Type B pancreatic cell (in vitro differentiated cells): ENCODE measurements at regions not wholly inside any gene's neighbourhood (a gene's known extent, or its start where the extent isn't known, plus 50 kb on each side); places are given as distances from the start of the nearest gene placed in this dataset.

ENCODE experiments used
- DNase-seq: peaks from one replicate; pipeline ENCODE4 v3.0.0; 2021; ENCODE audit warnings: mixed read lengths; ENCODE audit not compliant: unreplicated experiment; ENCODE audit errors: extremely low spot score
- H3K27ac Mint-ChIP-seq: 2 replicates; pipeline ENCODE4 v1.8.0; 2021; ENCODE audit warnings: mild to moderate bottlenecking, mixed read lengths
- H3K27me3 Mint-ChIP-seq: 2 replicates; pipeline ENCODE4 v1.8.0; 2021; ENCODE audit warnings: mixed read lengths
- H3K36me3 Mint-ChIP-seq: 2 replicates; pipeline ENCODE4 v1.8.0; 2021; ENCODE audit warnings: mixed read lengths
- H3K4me1 Mint-ChIP-seq: one replicate; pipeline ENCODE4 v1.8.0; 2021; ENCODE audit warnings: mixed read lengths; ENCODE audit not compliant: unreplicated experiment
- H3K4me3 Mint-ChIP-seq: 2 replicates; pipeline ENCODE4 v1.8.0; 2021; ENCODE audit warnings: mild to moderate bottlenecking, mixed read lengths
- H3K9me3 Mint-ChIP-seq: 2 replicates; pipeline ENCODE4 v1.8.0; 2021; ENCODE audit warnings: mixed read lengths
- CTCF ChIP-seq: fragments of 200-600 bp; sonication (generic); conservative IDR thresholded peaks from 2 replicates; pipeline ENCODE4 v1.5.0; 2021; ENCODE audit warnings: antibody characterized with exemption, mild to moderate bottlenecking

GRCh38 chr9:94173632-94174031 lies 85.5 kb upstream of the ZNF169 start:
- no peak overlapping the region for H3K4me3 Mint-ChIP-seq
- peak overlapping the region; percentile 74 for H3K27ac Mint-ChIP-seq
- H3K9me3 Mint-ChIP-seq: no peaks in the 10 kb centered on the region
- H3K36me3 Mint-ChIP-seq: peaks cover 40% of the 10 kb centered on the region
- no peak for DNase-seq
- H3K4me1 Mint-ChIP-seq: peaks cover 38% of the 10 kb centered on the region
- TF ChIP-seq CTCF: no peak
- H3K27me3 Mint-ChIP-seq: no peaks in the 10 kb centered on the region

DNA sequence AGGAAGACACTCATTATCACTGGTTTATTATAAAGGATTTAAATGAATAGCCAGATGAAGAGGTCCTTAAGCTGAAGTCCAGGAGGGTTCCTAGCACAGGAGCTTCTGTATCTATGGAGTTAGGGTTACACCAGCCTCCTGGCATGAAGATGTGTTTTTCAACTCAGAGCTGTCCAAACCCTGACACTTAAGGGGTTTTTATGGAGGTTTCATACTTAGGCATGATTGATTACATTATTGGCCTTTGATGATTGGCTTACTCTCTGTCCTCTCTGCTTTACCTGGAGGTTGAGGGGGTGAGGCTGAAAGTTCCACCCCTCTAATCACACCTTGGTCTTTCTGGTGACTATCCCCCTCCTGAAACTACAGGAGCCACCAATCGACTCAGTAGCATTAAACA lies 84.9 kb upstream of the ZNF169 start:
- no peaks in the 10 kb centered on the region for H3K9me3 Mint-ChIP-seq
- no peak overlapping the region for H3K27ac Mint-ChIP-seq
- no peak overlapping the region for H3K4me3 Mint-ChIP-seq
- DNase-seq: no peak
- peaks cover 43% of the 10 kb centered on the region for H3K36me3 Mint-ChIP-seq
- H3K27me3 Mint-ChIP-seq: no peaks in the 10 kb centered on the region
- no peak for TF ChIP-seq CTCF
- peaks cover 36% of the 10 kb centered on the region for H3K4me1 Mint-ChIP-seq

GRCh38 chr9:94175669-94176068 lies 83.4 kb upstream of the ZNF169 start:
- no peaks in the 10 kb centered on the region for H3K27me3 Mint-ChIP-seq
- no peak overlapping the region for H3K4me3 Mint-ChIP-seq
- no peak for DNase-seq
- peaks cover 45% of the 10 kb centered on the region for H3K36me3 Mint-ChIP-seq
- peaks cover 27% of the 10 kb centered on the region for H3K4me1 Mint-ChIP-seq
- H3K9me3 Mint-ChIP-seq: no peaks in the 10 kb centered on the region
- no peak for TF ChIP-seq CTCF
- peak overlapping the region; percentile 61 for H3K27ac Mint-ChIP-seq

DNA sequence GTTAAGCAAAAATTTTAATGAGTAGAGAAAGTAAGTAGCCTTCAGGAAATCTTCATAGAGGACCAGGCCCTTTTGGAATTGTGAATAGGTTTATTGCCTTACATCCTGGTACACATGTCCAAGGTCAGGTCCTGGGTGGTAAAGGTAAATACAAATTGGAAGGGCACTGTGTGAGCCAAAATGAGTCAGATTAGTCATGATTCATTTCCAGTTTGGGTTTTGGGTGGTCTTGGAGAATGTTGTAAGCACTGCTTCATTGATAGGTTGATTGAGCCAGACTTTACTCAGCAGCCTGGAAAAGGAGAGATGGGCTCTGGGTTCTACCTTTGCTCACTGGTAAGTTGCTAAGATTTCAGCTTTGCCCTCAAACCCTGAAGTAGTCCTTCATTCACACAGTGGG lies 82.5 kb upstream of the ZNF169 start:
- no peak overlapping the region for H3K4me3 Mint-ChIP-seq
- no peaks in the 10 kb centered on the region for H3K9me3 Mint-ChIP-seq
- H3K27me3 Mint-ChIP-seq: no peaks in the 10 kb centered on the region
- TF ChIP-seq CTCF: no peak
- H3K36me3 Mint-ChIP-seq: peaks cover 45% of the 10 kb centered on the region
- H3K27ac Mint-ChIP-seq: peak overlapping the region; percentile 53
- H3K4me1 Mint-ChIP-seq: peaks cover 33% of the 10 kb centered on the region
- no peak for DNase-seq

DNA sequence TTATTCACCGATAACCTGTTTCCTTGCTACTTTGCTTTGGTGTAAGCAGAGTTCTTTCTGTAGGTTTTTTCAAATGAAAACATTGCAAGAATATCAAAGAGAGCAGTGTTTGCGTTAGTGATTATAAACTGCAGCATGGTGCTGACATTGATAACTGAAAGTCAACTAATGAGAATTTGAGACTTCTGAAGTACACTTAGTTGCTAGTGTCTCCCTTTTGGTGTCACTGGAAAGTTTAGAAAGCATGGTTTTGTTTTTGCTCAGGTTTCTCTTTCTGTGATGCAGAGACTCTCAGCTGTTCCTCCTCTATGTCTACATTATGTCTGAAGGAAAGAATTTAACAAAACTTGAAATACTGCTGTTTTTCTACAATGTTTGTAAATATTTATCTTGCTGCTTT lies 80.2 kb upstream of the ZNF169 start:
- Mint-ChIP-seq H3K4me1 (peaks cover 34% of the 10 kb centered on the region), H3K27ac (peak overlapping the region; percentile 11), H3K27me3 (no peaks in the 10 kb centered on the region), H3K36me3 (peaks cover 48% of the 10 kb centered on the region), H3K9me3 (no peaks in the 10 kb centered on the region), H3K4me3 (no peak overlapping the region)
- TF ChIP-seq CTCF: no peak
- DNase-seq: no peak
